ENCODE measurements at regions not wholly inside any gene's neighbourhood (a gene's known extent, or its start where the extent isn't known, plus 50 kb on each side); places are given as distances from the start of the nearest gene placed in this dataset.

DNA sequence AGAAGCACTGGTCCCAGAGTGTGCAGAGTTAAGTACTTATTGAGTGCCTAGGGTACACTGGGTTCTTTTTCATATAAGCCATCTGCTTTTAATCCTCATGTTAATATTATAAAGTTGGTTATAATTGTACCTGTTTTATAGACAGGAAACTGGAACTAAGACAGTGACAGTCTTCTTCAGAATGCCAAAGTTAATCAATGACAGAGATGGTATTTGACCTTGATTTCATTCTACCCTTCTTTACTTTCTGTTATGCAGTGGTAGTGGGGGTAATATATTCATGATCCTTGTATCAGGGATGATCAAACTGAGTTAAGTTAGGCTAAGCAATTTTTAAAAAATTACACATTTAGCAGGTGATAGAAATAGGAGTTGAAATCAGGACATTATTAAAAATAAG, 108.6 kb upstream of the GOT2 start:
- TF ChIP-seq POLR2AphosphoS5 (IDR thresholded peaks at IDR 0.05), result no peak
- TF ChIP-seq, protein P1, sequence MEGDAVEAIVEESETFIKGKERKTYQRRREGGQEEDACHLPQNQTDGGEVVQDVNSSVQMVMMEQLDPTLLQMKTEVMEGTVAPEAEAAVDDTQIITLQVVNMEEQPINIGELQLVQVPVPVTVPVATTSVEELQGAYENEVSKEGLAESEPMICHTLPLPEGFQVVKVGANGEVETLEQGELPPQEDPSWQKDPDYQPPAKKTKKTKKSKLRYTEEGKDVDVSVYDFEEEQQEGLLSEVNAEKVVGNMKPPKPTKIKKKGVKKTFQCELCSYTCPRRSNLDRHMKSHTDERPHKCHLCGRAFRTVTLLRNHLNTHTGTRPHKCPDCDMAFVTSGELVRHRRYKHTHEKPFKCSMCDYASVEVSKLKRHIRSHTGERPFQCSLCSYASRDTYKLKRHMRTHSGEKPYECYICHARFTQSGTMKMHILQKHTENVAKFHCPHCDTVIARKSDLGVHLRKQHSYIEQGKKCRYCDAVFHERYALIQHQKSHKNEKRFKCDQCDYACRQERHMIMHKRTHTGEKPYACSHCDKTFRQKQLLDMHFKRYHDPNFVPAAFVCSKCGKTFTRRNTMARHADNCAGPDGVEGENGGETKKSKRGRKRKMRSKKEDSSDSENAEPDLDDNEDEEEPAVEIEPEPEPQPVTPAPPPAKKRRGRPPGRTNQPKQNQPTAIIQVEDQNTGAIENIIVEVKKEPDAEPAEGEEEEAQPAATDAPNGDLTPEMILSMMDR (IDR thresholded peaks at IDR 0.05), result no peak
- TF ChIP-seq POLR2A (IDR thresholded peaks at IDR 0.05), result no peak
- TF ChIP-seq EP300 (IDR thresholded peaks at IDR 0.05), result no peak

DNA sequence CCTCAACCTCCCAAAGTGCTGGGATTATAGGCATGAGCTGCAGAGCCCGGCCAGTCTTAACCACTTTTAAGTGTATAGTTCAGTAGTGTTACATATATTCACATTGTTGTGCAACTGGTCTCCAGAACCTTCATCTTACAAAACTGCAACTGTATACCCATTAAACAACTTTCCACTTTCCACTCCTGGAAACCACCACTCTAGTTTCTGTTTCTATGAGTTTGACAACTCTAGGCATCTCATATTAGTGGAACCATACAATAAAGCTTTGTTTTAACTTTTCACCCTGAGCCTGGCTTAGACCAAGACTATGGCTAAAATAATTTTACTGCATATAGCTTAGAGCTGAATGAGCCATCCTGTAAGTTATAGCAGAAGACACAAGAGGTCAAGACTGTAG, 108.0 kb upstream of the GOT2 start:
- DNase-seq (ENCODE audit: low spot score in 2 of 2), result no peak

More for the DNA sequence above, 108.6 kb upstream of the GOT2 start:
- H3K9me3 ChIP-seq, result no peaks in the 10 kb centered on the region
- H3K36me3 ChIP-seq, result no peaks in the 10 kb centered on the region
- DNase-seq (ENCODE audit: low spot score in 2 of 2), result no peak
- no peak overlapping the region for H3K27ac ChIP-seq
- no peaks in the 10 kb centered on the region for H3K4me1 ChIP-seq
- H3K4me3 ChIP-seq, result no peak overlapping the region
- H3K27me3 ChIP-seq, result no peaks in the 10 kb centered on the region

DNA sequence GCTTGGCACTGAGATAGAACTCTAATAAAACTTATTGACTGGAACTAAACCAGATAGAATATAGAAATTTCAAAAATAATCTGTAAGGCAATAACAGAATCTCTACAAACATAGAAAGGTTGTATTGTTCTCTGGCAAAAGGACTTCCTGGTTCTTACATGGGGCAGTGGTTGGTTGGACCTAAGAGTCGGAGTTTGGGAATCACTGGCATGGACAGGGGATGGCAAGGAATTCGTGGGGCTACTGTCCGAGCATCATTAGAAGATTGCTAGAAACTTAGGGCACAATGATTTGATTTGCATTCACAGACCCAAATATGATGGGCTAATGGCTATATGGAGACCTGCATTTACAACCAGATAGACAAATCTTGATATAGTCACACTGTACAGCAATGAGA, 103.8 kb upstream of the GOT2 start:
- Histone ChIP-seq H3K36me3 (no peaks in the 10 kb centered on the region), H3K27me3 (no peaks in the 10 kb centered on the region), H3K9me3 (no peaks in the 10 kb centered on the region), H3K4me1 (no peaks in the 10 kb centered on the region), H3K4me3 (no peak overlapping the region), H3K27ac (no peak overlapping the region)
- 90% methylated on average over 3 of the region's 3 CpGs for WGBS
- DNase-seq (ENCODE audit: low spot score in 2 of 2), result no peak
- TF ChIP-seq, protein P1 (IDR thresholded peaks at IDR 0.05), result no peak
- TF ChIP-seq EP300 (IDR thresholded peaks at IDR 0.05) (no peak), POLR2AphosphoS5 (IDR thresholded peaks at IDR 0.05) (no peak), POLR2A (IDR thresholded peaks at IDR 0.05) (no peak)

More for the DNA sequence above, 108.0 kb upstream of the GOT2 start:
- H3K4me1 ChIP-seq, result no peaks in the 10 kb centered on the region
- no peaks in the 10 kb centered on the region for H3K9me3 ChIP-seq
- H3K36me3 ChIP-seq, result no peaks in the 10 kb centered on the region
- no peak overlapping the region for H3K4me3 ChIP-seq
- no peaks in the 10 kb centered on the region for H3K27me3 ChIP-seq
- TF ChIP-seq, protein P1 (IDR thresholded peaks at IDR 0.05), result no peak
- no peak overlapping the region for H3K27ac ChIP-seq
- 93% methylated on average over 1 of the region's 1 CpG for WGBS

DNA sequence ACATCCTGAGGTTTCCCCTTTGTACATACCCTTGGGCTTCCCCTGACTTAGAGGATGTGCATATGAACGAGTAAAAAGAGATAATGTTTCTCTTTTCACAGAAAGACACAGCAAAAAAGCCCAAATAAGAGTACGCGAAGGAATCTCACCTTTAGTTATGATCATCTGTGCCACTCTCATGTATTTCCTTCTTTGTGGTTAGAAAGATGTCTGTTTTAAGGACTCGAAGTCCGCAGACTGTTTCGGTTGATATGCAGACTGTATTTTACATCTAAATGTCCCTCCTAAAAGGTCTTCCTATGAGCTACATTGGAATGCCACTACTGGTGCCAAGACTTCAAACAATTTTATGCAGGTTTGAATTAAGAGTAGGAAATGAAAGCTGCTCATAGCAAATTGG, 102.3 kb upstream of the GOT2 start:
- 75% methylated on average over 6 of the region's 6 CpGs for WGBS
- H3K36me3 ChIP-seq, result no peaks in the 10 kb centered on the region
- no peak for TF ChIP-seq POLR2AphosphoS5 (IDR thresholded peaks at IDR 0.05)
- TF ChIP-seq EP300 (IDR thresholded peaks at IDR 0.05), result no peak
- TF ChIP-seq, protein P1 (IDR thresholded peaks at IDR 0.05), result no peak
- TF ChIP-seq POLR2A (IDR thresholded peaks at IDR 0.05), result no peak
- no peaks in the 10 kb centered on the region for H3K27me3 ChIP-seq
- H3K9me3 ChIP-seq, result no peaks in the 10 kb centered on the region
- DNase-seq (ENCODE audit: low spot score in 2 of 2), result no peak
- no peak overlapping the region for H3K27ac ChIP-seq
- no peak overlapping the region for H3K4me3 ChIP-seq
- H3K4me1 ChIP-seq, result no peaks in the 10 kb centered on the region

DNA sequence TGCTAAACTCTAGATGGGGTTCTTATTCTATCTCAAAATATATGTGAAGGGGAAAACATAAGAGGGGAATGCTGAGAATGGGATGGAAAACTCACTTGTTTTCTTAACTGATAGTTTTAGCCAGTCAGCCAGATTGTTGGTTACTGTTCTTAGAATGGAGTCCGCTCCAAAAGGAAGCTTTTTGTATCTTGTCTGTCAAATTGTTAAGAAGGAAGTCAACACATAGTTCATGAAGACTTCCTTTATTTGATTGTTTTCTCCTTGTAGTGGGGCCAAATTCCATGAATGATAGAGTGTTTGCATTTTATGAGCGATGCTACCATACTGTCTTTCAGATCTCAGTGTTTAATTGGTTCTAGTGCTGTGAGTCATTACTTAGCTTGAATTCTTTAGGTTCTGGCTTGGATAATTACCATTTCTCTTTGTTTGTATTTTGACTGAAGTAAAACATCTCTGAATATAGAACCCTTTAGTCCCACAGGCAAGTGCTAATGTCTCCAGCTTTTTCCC, 98.3 kb upstream of the GOT2 start:
- H3K4me3 ChIP-seq, result no peak overlapping the region
- 49% methylated on average over 2 of the region's 2 CpGs for WGBS
- no peaks in the 10 kb centered on the region for H3K36me3 ChIP-seq
- no peaks in the 10 kb centered on the region for H3K4me1 ChIP-seq
- DNase-seq (ENCODE audit: low spot score in 2 of 2), result no peak
- no peaks in the 10 kb centered on the region for H3K27me3 ChIP-seq
- no peaks in the 10 kb centered on the region for H3K9me3 ChIP-seq
- no peak overlapping the region for H3K27ac ChIP-seq
- TF ChIP-seq POLR2AphosphoS5 (IDR thresholded peaks at IDR 0.05) (no peak), EP300 (IDR thresholded peaks at IDR 0.05) (no peak), POLR2A (IDR thresholded peaks at IDR 0.05) (no peak)
- TF ChIP-seq, protein P1 (IDR thresholded peaks at IDR 0.05), result no peak
